GM12864 (cell line): ENCODE measurements at regions not wholly inside any gene's neighbourhood (a gene's known extent, or its start where the extent isn't known, plus 50 kb on each side); places are given as distances from the start of the nearest gene placed in this dataset.

Experiments
- DNase-seq: peaks from one replicate; pipeline ENCODE4 v3.0.0-alpha.2; 2011; ENCODE audit warnings: low read depth
- H3K4me3 ChIP-seq: 2 replicates; pipeline ENCODE4 v1.5.1; 2011; ENCODE audit warnings: mild to moderate bottlenecking, low read depth, low read length, control low read depth
- CTCF ChIP-seq: IDR thresholded peaks from 2 replicates; pipeline ENCODE4 v1.5.1; 2011; ENCODE audit warnings: low read depth, mild to moderate bottlenecking, moderate library complexity, low read length, control low read depth, inconsistent platforms; ENCODE audit errors: missing control alignments

GRCh38 chr20:11976966-11977365 is 59.3 kb downstream of the BTBD3 start:
- H3K4me3 ChIP-seq = no peak overlapping the region
- DNase-seq = no peak
- TF ChIP-seq CTCF = no peak

- TF ChIP-seq CTCF = no peak
- no peak for DNase-seq
- no peak overlapping the region for H3K4me3 ChIP-seq
Observed at GRCh38 chr20:11978496-11978895, 60.8 kb downstream of the BTBD3 start.

DNA sequence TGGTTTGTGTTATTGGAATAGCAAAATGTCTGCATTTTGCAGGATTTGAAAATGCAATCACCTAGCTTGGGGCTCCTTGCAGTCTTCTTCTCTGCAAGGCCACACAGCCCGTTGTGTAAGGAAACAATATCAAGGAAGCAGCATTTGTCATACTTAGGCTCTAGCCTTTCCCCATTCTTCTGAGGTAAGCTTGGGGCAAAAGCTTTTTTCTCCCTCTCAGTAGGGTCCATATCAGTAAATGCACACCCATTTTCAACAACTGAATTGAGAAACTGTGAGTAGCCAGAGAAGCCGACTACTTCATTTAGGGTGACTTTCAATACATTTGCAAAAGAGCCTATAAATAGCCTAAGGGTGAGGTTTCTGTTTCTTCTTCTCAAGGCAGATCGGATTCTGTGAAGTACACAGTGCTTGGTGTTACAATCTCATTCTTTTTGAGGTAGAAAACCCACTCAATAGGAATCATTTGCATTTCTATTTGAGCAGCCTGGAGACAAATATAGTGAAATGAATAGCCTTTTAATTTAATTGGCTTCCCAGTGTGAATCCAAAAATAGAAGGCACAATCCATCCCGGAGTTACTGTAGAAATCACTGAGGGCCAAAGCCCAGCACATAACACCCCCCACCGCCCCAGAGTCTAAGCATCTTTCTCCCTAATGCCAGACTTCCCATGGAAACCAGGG is 61.8 kb downstream of the BTBD3 start:
- DNase-seq = no peak
- no peak overlapping the region for H3K4me3 ChIP-seq
- no peak for TF ChIP-seq CTCF

- H3K4me3 ChIP-seq = no peak overlapping the region
- no peak for TF ChIP-seq CTCF
- DNase-seq = no peak
Observed at GRCh38 chr20:11980263-11980662, 62.6 kb downstream of the BTBD3 start.

DNA sequence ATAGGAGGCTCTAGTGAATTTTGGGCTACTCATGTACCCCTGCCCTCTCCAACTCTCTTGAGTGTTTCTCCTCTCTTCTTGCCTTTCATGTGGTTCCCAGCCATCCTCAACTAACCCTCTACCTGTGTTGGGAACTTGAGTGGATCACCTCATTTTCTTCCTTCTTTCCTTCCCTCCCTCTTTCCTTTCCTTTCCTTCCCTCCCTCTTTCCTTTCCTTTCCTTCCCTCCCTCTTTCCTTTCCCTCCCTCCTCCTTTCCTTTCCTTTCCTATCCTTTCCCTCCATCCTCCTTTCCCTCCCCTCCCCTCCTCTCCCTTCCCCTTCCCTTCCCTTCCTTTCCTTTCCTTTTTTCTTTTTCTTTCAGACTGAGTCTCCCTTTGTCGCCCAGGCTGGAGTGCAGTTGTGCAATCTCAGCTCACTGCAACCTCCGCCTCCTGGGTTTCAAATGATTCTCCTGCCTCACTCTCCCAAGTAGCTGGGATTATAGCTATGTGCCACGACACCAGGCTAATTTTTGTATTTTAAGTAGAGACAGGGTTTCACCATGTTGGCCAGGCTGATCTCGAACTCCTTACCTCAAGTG is 63.8 kb downstream of the BTBD3 start:
- DNase-seq = no peak
- no peak overlapping the region for H3K4me3 ChIP-seq
- TF ChIP-seq CTCF = no peak

DNA sequence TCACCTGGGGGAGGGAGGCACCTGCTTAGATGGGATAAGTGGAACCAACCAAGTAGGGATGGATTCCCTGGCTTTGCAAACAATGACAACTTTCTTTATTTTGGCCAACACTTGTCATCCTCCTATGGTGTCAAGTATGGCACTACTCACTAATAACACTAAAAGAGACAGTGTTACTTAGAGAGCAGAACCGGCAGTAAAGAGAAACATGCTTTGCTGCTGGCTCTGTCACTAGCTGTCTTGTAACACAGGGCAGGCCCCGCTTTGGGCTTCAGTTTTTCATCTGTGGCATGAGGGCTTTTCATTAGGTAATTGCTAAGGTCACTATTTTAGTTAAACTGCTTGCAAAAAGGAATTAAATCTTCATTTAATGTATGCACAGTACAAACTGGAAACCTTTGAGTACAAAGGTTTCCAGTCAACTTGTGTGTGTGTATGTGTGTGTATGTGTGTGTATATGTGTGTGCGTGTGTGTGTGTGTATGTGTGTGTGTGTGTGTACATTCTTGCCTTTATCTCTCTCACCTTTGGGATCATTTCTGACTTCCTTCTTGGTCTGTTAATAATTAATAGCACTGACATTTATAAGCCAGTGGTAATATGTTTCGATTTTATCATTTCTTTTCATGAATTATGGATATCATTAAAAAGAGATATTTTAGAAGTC is 64.7 kb downstream of the BTBD3 start:
- H3K4me3 ChIP-seq = no peak overlapping the region
- DNase-seq = no peak
- no peak for TF ChIP-seq CTCF
